Suppressor macrophage (primary cell): ENCODE measurements at regions not wholly inside any gene's neighbourhood (a gene's known extent, or its start where the extent isn't known, plus 50 kb on each side); places are given as distances from the start of the nearest gene placed in this dataset.
"Not testable (repeated sequence)": the region's sequence is repeated elsewhere in the genome, so short reads cannot be mapped to it uniquely, and the experiment has no call there.

ENCODE experiments used
- DNase-seq, 4 experiments: peaks; one replicate each; pipeline ENCODE4 v3.0.0-alpha.2; 2020 to 2022

DNA sequence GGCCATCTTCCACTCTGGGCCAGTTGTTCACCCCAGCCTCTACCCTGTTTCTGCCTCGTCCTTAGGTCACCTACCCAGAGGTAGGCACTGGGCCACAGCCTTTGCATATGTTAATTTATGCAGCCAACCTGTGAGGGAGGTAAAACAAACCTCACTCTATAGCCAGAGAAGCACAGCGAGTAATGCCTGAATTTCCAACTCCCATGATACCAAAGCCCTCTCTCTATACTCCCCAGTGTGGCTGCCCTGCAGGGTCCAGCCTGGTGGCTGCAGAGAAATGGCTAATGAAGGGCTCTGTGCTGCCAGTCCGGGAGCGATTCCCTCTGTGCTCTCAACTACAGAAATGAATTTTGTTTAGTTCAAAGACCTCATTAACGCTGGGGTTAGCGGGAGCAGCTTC, 397.0 kb upstream of the CCL2 start:
- DNase-seq = no peak

DNA sequence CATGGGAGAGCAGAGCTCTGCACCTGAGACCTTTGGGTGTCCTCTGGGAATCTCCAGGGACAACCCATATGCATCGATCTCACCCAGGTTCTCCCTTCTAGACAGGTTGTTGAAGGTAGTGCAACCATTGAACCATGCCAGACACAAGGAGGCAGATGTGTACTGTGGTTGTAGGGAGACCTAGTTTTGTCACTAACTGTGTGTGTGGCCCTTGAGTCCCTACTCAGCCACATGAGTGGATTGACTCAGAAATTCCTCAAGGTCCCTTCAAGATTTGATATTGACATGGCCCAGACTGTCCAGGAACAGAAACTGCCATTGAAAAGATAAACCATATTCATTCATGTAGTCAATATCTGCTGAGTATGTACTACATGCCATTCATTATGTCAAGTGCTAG, 396.4 kb upstream of the CCL2 start:
- no peak for DNase-seq

DNA sequence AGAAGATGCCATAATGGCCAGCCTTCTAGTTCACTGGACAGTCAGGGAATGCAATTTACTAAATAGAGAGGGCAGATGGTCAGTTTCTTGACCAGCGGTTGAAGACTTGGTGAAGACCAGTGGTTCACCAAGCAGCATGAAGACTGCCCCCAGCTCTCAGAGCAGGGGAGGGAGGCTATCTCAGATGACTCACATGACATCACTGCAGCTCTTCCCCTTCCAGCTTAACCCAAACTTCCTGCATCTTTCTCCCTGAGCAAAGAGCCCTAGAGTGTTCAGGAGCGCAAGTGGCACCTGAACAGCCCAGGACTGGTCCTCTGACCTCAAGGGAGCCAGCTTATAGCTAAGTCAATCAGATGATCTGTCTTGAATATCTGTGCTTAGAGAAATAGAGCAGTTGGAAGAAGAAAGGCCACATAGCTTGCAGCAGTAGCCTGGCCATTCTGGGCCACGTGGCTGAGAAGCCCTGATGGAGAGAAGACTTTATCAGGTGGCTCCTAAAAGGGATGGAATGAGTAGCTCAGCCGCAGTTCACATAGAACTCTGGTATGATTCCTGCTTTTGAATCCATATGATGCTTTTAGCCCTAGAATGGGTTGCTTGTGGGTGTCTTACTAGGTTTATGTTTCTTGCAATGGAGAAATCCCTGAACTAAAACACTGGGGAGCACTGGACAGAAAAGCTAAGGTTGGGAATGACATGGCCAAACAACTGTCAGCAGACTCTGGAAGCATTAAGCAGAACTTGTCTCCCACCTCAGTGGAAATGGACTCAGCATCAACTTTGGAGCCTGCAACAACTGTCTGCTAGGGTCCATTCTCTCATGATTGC, 392.1 kb upstream of the CCL2 start:
- DNase-seq = peak in 1 of 4 experiments; percentile 3

DNA sequence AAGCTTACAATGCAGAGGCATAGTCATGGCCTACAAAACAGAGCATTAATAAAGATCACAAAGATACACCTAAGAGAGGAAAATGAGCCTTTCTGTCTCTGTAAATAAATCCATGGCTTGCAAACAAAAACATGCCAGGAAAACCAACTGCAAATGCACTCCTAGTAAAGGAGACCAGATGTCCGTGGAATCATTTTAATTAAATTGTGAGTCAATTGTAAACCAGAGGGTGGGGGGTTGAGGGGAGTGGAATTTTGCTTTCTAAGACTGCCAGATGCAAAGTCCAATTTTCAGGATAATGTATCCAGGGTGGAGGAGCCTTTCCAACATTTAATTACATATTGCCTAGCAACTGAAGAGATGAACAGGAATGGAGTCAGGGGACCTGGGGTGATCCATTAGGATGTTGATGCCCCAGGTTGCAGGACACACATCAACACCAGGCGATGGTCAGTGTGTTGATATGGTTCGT, 390.3 kb upstream of the CCL2 start:
- no peak for DNase-seq

DNA sequence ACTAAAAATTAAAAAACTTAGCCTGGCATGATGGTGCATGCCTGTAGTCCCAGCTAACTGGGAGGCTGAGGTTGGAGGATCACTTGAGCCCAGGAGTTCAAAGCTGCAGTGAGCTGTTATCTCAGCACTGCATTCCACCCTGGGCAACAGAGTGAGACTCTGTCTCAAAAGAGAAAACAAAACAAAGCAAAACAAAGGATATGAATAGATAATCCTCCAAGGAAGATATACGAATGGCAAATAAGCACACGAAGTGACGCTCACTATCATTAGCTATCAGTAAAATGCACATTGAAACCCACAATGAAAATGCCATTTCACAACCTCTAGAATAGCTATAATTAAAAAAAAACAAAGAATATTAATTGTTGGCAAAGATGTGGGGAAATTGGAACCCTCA, 386.2 kb upstream of the CCL2 start:
- no peak for DNase-seq

DNA sequence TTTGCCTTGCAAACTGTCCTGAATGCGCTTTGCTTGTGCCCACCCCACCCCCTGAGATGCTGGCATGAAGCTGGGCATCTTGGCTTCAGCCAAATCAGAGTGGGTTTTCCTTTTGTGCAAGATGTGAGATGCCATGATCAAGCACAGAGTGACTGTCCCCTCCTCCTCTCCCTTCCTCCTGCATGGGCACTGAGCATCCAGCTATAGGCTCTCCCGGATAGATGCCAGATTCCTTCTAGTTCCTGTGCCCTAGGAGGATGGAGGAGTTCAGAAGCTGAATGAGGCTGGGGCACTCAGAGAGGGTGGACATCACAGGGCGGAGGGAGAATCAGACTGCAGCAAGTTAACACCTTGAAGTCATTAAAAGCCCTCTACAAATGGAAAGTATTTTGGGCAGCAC, 384.1 kb upstream of the CCL2 start:
- DNase-seq = no peak

DNA sequence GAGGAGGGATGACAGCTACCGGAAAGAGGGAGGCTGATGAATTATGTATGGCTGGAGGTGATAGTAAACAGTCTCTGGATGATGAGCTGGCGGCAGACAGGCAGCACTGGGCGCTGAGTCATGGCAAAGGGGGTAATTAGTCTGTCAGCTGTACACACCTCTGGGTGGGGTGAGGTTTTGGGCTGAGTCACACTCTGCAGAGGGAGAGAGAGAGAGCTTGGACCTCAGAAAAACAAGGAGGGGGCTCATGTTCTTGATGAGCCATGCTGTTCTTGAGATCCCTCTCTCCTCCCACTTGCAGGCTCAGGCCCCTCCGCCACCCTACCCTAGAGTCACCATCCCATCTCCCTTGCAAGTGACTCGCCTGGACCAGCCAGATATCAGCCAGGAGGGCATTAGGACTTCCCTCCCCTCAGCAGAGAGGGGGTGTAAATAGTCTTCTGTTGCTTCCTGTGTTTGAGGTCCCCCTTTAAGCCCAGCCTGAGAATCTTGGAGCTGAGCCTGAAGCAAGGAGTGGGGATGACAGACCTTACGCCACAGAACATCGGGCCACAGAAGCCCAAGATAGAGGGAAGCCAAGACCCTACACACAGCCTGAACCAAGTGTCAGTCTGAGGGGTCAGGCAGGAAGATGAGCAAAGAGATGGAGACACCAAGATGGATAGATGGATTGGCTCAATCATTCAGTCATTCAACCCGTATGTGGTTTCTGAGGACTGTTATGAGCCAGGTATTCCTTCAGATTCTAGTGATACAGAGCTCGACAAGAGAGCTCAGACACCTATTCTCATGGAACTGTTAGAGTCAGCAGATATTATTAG, 383.2 kb upstream of the CCL2 start:
- DNase-seq = no peak

DNA sequence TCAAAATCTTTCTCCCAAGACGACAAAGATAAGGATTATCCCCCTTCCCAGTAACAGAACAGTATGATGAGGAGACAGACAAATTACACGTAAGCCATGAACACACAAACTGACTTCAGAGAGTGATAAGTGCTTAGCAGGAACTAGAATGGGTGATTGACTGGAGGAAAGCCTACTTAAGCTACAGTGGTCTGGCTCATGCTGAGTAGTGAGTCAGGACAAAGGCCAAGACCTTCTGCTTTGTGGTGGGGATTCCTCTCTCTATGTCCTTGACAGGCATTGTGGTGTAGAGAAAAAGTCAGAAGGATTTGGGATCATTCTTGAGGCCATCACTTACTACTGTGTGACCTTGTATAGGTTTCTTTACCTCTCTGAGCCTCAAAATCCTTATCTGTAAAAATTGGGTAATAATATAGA, 381.9 kb upstream of the CCL2 start:
- no peak for DNase-seq

DNA sequence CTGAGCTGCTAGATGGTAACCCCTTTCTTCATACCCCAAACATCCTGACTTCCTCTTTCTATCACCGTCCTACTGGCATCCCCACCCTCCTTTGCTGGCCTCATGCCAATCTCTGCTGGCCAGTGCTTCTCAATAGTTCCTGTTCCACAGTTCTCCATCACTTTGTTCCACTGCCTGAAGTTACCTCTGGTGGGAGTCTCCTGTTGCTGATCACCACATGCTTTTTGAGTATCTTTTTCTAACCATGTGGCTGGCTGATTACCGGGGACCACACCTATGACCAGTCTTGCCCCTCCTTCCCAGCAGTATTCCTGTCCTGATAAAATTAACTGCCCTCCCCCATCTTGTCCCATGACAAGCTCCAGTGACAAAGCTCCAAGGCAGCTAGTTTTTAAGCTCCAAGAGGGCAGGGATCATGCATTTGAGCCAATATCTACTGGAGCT, 380.4 kb upstream of the CCL2 start:
- DNase-seq = peak; percentile 28 to 56 (median 50)

DNA sequence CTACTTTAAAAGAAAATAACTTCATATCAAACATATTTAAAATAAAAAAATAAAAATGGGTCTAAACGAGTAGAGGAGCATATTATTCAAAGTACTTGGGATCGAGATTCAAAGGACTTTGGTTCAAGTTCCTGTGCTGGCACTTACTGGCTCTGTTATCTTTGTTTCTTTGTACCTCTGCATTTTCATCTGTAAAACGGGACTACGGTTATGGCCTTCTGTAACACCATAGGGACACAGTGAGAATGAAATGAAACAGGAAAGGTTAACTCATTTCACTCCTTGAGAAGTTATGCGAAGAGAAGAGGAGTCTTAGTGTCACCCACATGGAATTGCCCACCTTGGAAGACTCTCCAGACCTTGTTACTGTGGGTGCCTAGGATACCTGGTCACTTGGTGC, 379.1 kb upstream of the CCL2 start:
- DNase-seq = no peak

DNA sequence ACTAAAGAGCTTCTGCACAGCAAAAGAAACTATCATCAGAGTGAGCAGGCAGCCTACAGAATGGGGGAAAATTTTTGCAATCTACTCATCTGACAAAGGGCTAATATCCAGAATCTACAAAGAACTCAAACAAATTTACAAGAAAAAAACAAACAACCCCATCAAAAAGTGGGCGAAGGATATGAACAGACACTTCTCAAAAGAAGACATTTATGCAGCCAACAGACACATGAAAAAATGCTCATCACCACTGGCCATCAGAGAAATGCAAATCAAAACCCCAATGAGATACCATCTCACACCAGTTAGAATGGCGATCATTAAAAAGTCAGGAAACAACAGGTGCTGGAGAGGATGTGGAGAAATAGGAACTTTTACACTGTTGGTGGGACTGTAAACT, 372.8 kb upstream of the CCL2 start:
- DNase-seq = not testable (repeated sequence)

DNA sequence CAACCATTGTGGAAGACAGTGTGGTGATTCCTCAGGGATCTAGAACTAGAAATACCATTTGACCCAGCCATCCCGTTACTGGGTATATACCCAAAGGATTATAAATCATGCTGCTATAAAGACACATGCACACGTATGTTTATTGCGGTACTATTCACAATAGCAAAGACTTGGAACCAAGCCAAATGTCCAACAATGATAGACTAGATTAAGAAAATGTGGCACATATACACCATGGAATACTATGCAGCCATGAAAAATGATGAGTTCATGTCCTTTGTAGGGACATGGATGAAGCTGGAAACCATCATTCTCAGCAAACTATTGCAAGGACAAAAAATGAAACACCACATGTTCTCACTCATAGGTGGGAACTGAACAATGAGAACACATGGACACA, 372.4 kb upstream of the CCL2 start:
- DNase-seq = not testable (repeated sequence)

DNA sequence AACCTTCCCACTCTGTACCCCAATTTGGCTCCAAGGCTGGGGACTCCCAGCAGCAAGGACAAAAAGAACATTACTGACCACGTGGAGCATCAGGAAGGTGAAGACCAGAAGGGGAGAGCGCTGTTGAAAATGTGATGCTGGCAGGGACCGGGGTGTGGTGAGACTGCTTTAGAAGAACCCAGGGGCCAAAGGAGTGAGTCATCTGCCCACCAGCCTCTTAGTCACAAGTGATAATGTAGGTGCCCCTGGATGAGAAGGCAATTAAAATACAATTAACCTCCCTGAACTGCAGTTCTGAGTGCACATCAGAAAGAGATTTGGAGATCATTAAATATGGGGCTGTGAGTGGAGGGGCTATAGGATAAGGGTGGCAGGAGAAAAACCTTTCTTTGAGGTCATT, 366.6 kb upstream of the CCL2 start:
- no peak for DNase-seq

DNA sequence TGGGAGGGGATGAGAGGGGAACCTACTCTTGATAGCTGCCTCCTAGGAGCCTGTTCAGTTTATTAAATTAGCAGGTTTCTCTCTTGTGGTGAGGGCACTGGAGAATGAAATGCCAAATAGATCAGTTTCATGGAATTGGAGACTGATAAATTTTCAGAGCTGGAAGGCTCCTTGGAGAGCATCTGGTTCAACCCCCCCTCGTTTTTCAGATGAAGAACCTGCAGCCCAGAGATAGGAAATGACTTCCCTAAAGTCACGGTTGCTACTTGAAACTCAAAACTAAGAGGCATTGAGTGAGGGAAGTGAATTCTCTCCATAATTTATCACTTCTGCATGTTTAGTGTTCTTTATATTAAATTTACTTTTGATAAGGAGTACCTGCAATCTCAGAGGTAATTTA, 366.0 kb upstream of the CCL2 start:
- no peak for DNase-seq

DNA sequence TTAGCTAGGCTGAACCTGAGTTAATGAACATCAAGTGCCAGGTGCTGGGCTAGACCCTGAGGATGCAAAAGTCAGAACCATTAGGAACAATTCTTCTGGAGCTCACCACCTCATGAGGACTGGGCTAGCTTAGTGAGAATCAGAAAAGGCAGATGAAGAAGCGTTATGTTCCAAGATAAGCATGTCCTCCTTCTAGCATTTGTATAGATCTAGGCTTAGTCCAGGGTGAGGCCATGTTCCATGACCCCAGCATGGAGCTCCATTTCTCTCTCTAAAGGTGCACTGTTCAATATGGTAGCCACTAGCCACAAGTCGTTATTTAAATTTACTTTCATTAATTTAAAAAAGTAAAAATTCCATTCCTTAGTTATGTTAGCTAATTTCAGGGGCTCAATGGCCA, 365.3 kb upstream of the CCL2 start:
- no peak for DNase-seq

DNA sequence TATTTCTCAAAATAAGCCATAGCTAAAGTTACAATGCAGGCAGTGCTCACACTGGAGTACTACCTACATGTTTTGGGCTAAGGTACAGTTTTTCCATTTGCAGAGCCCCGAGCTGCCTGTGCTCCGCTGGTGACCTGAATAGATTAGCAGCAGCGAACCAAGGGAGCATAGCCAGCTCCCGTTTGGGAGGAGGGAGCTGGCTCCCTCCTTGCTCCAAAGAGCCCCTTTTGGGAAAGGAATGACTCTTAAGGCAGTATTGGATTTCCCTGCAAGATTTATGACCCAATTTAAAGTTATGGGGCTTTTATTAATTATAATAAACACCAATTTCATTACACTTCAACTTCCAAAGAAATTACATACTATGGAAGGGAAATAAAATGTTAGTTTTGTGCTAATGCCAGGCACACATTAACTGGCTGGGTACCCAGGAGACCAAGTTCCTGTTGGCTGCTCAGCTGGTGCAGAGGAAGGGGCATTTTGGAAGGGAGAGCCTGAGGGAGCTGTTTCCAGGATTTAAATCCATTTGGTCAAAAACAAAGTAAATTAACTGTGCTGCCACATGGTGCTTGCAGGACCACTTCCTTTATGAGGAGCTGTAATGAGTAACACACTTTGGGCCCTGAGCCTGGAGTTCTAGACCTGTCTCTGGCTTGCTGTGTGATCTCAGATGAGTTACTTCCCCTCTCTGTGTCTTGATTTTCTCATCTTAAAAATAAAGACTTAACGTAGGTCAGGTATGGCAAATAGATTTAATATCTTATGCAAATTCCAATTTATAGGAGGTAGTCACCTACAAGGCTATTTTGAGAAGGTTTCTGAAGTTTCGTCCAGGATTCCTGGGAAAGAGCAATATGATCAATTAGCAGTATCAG, 362.1 kb upstream of the CCL2 start:
- DNase-seq = no peak

DNA sequence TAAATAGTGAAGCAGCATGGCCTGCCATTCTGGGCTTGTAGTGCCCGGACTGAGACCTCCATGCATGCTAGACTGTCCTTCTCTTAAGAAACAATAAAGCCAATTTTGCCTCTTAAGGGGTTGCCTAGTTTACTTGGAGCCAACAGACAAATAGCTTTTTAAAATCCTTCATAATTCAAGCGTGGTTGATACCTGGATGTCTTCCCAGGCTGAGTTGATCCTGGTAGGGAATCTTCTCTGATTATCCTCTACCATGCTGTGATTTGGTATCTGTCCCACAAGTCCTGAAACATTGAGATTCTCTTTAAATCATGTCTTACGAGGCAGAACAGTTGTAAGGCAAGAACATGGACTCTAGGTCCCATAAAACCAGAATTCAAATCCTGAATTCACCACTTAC, 359.6 kb upstream of the CCL2 start:
- no peak for DNase-seq

DNA sequence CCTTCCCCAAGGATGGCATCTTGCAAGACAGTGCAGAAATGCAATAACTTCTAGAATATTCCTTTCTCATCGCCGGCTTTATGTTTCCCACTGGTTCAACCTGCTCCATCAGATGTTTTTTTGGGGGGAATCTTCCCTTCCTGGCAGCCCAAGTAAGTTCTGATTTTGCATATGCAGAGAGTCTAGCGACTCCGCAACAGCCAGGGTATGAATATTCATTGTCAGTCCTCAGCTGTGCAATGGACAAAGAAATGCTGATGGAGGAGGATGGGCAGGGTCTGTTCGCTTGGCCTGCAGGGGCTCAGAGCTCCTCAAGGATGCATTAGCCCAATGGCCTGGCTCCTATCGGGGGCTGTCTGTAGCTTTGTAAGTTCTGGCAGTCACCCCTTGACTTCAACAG, 358.8 kb upstream of the CCL2 start:
- DNase-seq = no peak

DNA sequence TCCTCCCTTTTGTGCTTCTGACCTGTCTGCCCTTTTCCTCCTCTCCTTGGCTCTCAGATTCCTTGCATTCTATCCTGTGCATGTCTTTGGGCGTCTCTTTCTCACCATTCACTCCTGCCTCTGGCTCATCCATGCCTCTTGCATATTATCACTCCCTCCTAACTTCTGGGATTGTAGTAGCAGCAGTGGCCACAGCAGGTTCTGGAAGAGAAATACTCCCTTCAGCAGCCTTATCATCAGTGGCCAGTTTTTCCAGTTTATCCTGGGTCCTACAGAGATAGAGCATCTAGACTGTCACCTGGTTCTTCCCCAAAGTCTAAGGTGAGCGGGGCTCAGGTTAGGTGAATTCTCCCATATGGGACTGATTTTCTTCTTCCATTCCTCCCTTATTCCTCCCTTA, 354.0 kb upstream of the CCL2 start:
- DNase-seq = no peak

DNA sequence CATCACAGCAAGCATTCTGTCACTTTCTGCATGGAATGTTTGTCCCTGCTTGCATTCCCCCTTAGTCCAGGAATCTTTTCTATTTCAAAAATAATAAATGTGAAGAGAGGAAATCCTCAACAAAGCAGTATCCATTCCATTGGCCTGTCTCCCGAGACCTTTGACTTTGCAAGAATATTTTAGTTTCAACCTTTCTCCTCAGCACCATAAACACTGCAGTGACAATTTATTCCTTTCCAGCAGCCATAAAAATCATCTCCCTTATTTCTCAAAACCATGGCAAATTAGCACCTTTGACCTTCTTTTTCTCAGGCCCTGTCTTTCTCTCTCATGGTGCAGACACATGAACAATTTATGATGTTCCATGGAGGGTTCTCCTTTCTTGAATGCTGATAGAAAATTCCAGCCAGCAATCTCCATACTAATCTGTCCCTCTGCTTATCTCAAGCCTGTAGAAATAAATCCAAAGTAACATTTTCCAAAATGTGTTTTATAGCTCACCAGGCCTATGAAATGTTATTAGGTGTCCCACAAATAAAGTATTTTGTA, 352.1 kb upstream of the CCL2 start:
- no peak for DNase-seq

DNA sequence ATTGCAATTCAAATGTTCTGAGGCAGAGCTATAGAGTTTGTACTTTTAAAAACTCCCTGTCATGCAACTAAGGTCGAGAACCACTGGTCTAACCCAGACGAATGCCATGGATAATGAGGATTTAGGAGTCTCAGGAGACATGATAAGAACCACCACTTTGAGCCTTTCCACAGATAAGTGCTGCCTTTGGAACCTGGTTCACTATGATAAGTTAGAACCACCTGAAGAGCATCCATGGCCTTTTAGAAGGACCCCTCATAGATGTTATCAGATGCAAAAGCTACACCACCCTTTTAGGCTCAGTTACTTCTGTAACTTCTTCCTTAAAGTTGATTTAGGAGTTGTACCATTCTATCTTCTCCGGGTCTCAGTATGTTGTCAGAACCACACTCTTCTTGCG, 350.6 kb upstream of the CCL2 start:
- DNase-seq = no peak

DNA sequence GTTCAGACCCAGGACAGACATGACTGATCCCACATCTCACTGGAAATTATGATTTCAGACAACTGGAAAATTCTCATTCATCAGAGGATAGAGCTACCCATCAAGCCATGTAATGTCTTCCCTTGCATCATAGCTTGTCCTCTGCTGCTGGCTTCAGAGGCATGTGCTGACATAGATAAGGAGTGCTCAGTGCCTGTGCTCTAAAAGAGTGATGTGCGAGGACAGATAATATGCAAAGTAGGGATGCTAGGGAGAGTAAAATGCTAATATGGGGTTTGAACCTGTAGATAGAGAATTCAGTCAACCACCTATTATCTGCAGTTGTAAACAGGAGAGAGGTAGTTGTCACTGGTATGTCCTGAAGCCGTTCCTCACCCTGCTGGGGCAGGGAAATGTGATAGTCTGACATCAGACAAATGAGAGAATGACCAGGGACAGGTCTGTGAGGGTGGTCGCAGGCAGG, 349.7 kb upstream of the CCL2 start:
- no peak for DNase-seq
